Muscle of leg (tissue), 3 donors: ENCODE measurements at regions not wholly inside any gene's neighbourhood (a gene's known extent, or its start where the extent isn't known, plus 50 kb on each side); places are given as distances from the start of the nearest gene placed in this dataset.
"Not testable (repeated sequence)": the region's sequence is repeated elsewhere in the genome, so short reads cannot be mapped to it uniquely, and the experiment has no call there.

Source experiments
- DNase-seq: peaks from one replicate; pipeline ENCODE4 v3.0.0; 2013
- H3K27ac ChIP-seq: one replicate; pipeline ENCODE4 v1.5.1; 2013; ENCODE audit warnings: mild to moderate bottlenecking, low read length, control low read depth
- H3K27me3 ChIP-seq: one replicate; pipeline ENCODE4 v1.6.1; 2013; ENCODE audit warnings: low read length; ENCODE audit not compliant: control insufficient read depth, insufficient read depth
- H3K36me3 ChIP-seq: one replicate; pipeline ENCODE4 v1.6.1; 2013; ENCODE audit warnings: low read length; ENCODE audit not compliant: control insufficient read depth, insufficient read depth
- H3K4me1 ChIP-seq: one replicate; pipeline ENCODE4 v1.6.1; 2013; ENCODE audit warnings: low read length; ENCODE audit not compliant: control insufficient read depth, insufficient read depth
- H3K4me3 ChIP-seq: one replicate; pipeline ENCODE4 v1.5.1; 2013; ENCODE audit warnings: low read length, control low read depth
- H3K9me3 ChIP-seq: replicated peaks from 2 replicates; pipeline ENCODE4 v1.6.1; 2013; ENCODE audit warnings: low read depth, low read length; ENCODE audit not compliant: control insufficient read depth
- WGBS: methylation state at CpG from one replicate; pipeline ENCODE4 v1.1.5; 2013; ENCODE audit warnings: missing lambda C conversion rate; ENCODE audit not compliant: insufficient coverage; 5-methylcytosine and 5-hydroxymethylcytosine counted together

- Histone ChIP-seq H3K36me3 (no peaks in the 10 kb centered on the region), H3K4me1 (no peaks in the 10 kb centered on the region), H3K27me3 (no peaks in the 10 kb centered on the region), H3K27ac (no peak overlapping the region), H3K4me3 (no peak overlapping the region), H3K9me3 (no peaks in the 10 kb centered on the region)
- 75% methylated on average over 4 of the region's 8 CpGs for WGBS
- DNase-seq = no peak
Observed at GRCh38 chr5:86565197-86565789, 52.4 kb upstream of the COX7C start.

DNA sequence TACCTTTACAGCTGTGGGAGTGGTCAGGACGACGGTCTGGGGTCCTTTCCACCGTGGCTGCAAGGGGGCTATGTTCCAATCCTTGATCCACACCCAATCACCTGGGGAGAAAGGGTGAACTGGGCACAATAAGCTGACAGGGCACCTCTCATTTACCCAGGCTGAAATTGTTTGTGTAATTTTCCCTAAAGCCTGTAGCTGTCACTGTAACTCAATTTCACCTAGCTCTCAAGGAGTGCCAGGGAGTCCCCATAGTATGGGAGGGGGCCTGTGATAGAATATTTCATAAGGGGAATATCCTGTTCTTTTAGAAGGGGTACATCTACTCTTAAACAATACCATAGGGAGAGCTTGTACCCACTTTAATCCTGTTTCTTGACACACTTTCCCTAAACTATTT is 51.7 kb upstream of the COX7C start:
- not testable (repeated sequence) for H3K4me1 ChIP-seq, H3K9me3 ChIP-seq, H3K36me3 ChIP-seq, H3K4me3 ChIP-seq, H3K27me3 ChIP-seq, DNase-seq, H3K27ac ChIP-seq
- WGBS = no CpG with 5 or more reads among the region's 3 CpGs
